Activated CD4-positive, CD25-positive, alpha-beta regulatory T cell treated with anti-CD3 and anti-CD28 coated beads, Interleukin-2, amount 50 U/mL, for 24 hours (primary cell): ENCODE measurements at regions not wholly inside any gene's neighbourhood (a gene's known extent, or its start where the extent isn't known, plus 50 kb on each side); places are given as distances from the start of the nearest gene placed in this dataset.

Experiments
- ATAC-seq, 2 donors: fragments of 150-1000 bp; cut with Tn5 transposase; one replicate each; pipeline ENCODE4 v1.10.0; 2021; ENCODE audit warnings: mild to moderate bottlenecking in 1 of 2, moderate library complexity in 1 of 2

DNA sequence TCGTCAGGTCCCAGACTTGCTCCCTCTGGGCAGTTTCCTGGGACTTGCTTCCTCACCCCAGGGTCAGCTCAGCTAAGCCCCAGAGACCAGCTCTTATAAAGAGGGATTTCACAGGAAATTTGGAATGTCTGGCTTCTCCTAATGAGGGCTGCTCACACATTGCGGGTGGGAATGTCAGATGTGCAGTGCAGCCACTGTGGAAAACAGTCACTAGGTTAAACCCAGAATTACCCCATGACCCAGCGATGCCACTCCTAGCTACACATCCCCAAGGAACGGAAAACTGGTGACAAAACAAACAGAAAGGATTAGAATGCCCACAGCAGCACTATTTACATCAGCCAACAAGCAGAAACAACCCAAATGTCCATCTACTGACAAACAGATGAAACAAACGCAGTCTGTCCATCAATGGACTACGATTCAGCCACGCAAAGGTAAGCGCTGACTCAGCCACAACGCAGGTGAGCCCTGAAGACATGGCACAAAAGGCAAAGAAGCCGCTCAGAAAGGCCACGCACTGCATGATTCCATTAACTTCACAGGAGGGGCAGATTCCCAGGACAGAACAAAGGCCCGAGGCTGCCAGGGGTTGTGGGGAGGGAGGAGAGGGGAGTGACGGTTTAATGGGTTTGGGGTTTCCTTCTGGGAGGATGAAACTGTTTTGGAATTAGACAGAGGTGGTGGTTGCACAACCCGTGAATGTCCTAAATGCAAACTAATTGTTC, 63.0 kb downstream of the NCOR2 start:
- no peak for ATAC-seq

DNA sequence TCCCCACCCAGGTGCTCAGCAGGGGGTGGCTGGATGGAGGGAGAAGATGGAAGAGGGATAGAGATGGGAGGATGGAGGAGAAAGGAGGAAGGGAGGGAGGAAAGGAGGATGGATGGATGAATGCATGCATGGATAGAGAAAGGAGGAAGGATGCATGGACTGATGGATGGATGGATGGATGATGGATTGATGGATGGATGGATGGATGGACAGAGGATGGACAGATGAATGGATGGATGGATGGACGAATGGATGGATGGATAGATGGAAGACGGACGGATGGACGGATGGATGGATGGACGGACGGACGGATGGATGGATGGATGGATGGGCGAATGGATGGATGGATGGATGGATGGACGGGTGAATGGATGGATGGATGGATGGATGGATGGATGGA, 64.1 kb downstream of the NCOR2 start:
- no peak for ATAC-seq

DNA sequence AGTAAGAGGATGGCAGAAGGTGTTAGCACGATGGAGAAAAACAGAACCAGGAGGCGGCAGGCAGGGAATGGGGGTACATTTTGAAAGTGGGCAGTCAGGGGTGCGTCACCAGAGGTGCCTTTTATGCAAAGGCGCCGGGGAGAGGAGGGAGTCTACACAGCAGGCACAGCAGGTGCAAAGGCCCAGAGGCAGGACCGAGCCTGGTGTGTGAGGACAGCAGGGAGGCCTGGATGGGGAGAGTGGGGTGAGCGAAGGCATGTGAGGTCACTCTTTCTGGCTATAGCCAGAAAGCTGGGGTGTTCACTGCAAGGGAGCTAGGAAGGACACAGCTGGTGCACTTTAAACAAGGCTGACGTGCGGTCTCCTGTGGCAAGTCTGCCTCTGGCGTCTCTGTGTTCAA, 65.0 kb downstream of the NCOR2 start:
- ATAC-seq, result no peak

DNA sequence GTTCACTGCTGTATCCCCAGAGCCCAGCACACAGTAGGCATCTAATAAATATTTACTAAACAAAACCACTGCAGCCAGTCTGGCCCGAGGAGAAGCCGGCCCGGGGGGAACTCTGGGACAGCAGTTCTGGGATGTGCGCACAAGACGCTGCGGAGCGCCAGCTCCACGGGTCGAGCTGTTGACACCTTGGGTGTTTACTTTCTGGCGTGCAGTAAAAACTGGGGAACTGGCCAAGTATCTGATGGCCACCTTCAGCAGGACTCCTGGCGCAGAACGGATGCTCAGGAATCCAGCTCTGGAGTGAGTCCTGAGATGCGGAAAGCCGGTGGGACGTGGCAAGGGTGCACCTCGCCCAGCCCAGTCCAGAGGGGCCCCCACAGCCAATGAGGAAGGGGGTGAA, 65.6 kb downstream of the NCOR2 start:
- ATAC-seq, result no peak

DNA sequence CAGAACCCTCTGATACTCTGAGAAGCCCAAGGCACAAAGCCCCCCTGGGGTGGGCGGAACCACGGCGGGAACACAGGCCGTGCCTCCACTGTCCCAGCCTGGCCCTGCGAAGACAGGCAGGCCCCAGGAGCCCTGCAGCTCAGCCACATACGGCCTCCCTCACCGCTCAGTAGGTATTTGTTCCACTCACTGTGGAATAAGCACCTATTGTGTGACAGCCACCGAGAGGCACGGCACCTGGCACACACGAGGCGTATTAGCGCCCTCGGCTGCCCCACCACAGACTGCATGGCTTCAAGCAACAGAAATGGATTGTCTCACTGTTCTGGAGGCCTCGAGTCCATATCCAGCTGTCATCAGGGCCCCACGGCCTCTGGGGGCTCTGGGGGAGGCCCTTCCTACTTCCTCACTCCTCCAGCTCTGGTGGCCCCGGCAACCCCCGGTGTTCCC, 66.3 kb downstream of the NCOR2 start:
- no peak for ATAC-seq

DNA sequence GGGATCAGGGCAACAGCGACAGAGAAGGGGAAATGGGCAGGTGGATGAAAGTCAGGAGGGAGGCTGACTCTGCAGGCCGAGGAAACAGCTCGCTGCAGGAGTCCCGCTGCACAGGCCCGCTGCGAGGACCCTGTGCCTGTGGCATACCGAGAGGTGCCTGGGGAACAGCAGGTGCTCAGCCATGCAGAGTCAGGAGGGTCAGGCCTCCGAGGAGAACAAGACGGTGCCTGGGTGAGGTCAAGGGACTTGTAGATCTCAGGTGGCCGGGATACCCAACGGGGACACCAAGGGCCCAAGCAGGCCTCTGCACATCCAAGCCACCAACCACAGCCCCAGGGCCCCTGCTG, 67.5 kb downstream of the NCOR2 start:
- ATAC-seq, result no peak

DNA sequence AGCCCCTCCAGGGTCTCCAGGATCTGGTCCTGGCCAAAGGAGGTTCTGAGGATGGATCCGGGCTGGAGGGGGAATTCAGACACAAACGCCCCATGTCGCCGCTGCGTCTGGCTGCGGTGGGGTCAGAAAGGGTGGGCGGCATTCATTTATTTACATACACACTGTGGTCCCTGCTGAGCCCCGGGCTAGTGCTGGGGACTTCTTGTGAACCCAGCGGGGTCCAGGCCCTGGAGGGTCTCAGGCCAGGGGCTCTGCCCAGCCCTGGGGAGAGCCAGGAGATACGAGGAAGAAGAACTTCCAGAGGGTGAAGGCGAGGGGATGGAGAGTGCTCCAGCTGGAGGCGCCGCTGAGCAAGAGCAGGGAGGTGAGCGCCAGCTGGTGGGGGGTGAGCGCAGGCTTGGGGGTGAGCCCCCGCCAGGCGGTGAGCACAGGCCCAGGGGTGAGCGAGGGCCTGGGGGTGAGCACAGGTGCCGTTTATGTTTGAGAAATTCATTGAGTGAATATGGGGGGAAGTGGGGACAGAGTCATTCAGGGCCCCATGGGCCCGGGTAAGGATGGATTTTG, 68.1 kb downstream of the NCOR2 start:
- no peak for ATAC-seq

DNA sequence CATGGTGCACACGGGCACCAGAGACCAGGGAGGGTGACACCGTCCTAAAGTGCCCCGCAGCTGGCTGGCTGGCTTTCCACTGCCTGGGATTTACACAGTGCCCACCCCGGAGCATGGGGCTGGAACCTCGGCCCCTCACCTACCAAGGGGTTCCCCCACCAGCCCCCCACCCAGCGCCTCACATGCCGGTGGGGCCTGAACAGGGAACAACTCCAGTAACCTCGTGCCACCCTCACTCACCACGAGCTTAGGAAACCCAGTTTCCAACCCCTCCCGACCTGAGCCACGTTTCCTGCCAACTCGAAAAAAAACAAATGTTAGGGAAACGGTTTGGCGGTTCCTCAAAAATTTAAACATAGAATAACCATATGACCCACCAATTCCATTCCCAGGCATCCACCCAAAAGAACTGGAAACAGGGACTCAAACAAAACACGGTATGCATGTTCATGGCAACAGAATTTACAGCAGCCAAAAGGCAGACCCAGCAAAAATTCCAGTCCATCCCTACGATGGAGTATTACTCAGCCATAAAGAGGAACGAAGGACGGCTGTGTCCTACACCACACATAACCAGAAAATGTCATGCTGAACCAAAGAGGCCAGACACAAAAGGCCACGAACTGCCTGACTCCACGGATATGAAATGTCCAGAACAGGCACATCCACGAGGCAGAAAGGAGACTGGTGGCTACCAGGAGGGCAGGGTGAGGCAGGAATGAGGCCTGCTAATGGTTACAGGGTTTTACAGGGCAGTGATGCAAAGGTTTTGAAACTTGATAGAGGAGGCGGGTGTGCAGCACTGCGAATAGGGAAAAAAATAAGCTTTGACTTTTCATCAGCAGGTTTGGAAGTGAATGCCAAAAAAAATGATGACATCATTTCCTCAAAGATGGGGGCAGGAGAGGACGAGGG, 68.9 kb downstream of the NCOR2 start:
- ATAC-seq, result no peak

DNA sequence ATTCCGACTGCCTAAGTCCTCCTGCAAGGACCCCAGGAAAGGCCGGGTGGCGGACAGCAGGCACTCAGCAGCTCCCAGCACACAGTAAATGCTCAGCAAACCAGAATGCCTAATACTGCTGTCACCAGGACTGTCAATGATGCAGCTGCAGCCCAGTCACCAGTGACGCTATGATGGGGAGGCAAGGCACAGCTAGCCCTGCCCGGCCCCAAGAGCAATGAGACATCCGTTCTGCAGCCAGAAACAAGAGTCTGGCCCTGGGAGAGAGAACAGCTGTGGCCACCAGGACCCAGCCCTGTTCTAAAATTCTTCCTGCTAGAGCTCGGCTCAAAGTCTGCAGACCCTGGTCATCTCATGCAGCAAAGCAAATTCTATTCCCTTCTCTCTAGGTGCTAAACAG, 69.8 kb downstream of the NCOR2 start:
- no peak for ATAC-seq

DNA sequence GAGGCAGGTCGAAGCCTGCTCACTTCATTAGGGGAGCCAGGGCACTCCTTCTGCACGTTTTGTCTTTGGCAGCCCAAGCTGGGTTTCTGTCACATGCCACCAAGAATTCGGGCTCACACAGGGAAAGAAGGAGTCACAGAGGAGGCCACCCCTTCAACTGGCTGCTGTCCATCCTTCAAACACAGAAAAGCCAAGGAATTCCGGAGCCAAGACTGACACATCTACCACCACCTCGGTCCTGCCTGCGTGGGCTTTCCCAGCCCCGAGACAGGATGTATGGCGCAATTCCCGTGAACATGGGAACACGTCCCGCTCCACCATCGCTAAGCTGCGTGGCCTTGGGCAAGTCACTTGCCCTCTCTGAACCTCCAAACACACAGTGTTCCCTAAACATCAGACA, 70.4 kb downstream of the NCOR2 start:
- ATAC-seq, result no peak

DNA sequence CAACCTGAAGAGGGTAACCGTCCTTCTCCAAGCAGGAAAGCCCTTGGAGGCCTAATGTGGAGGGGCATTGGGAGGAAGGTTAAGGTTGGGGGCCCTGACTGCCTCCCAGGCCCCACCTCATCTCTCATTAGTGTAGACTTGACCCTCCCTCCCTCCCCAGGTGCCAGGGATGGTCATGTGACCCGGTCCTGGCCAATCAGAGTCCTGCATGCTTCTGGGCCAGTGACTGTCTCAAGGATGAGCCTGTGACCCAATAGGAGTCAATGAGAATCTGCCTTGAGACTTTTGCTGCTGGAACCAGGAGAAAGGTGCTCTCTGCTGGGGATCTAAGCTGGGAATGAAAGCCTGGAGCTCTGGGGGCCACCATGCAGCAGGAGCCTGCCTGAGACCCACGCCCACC, 70.8 kb downstream of the NCOR2 start:
- no peak for ATAC-seq

DNA sequence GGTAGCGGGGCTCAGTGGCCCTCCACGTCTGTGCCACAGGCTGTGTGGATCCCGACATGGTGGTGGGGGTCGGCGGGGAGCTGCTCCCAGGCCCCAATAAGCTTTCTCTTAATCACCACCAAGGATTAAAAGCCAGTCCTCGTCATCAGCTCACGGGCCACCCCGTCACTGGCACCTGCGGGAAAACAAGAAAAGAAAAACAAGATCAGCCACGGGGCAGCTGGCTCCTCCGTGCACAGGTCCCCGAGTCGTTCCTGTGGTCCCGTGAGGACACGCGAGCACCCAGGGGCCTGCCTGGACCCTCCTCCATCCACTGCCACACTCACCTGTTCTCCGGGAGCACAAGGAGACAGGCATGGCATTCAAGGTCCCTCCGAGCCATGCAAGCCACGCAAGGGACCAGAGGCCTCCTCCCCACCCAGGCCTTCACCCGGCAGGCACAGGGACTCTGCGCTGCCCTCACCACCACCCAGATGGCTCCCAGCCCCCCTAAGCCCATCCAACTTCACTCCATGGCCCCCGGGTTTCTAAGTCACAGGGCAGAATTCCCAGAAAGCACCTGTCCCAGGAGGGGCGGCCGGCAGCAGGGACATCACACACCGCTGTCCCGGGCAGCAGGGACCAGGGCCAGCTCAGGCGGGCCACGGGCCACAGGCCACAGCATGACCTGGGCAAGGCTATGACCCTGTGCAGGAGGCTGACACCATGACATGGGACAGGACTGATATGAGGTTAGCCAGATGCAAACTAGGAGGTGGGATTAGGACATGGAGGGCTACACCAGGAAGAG, 72.0 kb downstream of the NCOR2 start:
- ATAC-seq, result no peak

DNA sequence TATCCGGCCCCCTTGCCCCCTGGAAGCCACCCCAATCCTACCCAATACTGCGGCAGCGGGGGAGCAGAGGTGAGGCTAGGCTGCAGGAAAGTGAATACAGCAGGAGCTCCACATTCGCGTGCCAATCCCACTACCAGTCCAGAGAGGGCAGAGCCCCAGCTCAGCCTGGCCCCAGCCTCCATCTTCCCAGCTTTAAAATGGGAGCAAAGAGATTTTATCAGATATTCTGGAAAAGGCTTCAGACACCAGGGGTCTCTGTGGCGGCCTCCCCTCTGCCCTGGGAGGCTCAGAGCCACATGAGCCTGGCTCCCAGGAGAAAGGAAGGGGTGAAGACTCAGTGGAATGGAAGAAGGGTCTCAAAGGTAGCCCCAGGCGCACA, 72.7 kb downstream of the NCOR2 start:
- no peak for ATAC-seq

DNA sequence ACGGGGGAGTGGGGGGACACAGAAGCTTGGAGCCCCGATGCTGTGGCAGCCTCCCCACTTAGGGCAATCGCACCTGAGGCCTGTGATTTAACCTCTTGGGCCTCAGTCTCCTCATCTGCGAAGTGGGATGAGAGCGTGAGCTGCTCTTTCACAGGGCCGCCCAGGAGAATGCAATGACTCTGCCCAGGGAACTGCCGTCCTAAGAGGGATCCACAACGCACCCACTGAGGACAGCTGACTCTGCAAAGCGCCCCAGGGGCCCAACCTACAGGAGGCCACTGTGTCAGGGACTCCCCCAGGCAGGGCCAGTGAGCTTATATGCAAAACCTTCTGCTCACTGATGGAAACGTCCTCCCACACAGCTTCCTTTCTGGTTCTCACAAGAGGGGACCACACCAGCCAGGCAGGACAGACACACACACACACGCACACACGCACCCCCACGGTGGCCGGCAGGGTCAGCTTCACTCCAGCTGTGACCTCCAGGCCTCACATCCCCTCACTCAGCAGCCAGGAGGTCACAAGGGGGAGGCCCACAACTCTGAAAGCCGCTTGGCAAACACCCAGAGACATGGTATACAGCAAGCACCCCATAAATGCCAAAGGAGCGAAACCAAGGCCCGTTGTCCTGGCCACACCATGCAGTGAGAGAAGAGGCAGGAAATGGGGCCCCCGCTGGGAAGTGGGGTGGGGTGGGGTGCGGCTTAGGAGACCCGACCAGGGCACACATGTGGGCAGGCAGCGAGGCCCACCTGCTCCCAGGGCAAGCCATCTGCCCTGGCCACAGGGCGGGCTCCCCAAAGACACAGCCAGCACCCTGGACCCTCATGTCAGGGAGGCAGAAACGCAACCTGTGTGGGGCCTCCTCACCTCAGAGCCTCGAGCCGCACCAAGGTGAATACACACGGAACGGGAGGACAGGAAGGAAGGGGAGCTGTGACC, 73.3 kb downstream of the NCOR2 start:
- peak; percentile 98 for ATAC-seq

DNA sequence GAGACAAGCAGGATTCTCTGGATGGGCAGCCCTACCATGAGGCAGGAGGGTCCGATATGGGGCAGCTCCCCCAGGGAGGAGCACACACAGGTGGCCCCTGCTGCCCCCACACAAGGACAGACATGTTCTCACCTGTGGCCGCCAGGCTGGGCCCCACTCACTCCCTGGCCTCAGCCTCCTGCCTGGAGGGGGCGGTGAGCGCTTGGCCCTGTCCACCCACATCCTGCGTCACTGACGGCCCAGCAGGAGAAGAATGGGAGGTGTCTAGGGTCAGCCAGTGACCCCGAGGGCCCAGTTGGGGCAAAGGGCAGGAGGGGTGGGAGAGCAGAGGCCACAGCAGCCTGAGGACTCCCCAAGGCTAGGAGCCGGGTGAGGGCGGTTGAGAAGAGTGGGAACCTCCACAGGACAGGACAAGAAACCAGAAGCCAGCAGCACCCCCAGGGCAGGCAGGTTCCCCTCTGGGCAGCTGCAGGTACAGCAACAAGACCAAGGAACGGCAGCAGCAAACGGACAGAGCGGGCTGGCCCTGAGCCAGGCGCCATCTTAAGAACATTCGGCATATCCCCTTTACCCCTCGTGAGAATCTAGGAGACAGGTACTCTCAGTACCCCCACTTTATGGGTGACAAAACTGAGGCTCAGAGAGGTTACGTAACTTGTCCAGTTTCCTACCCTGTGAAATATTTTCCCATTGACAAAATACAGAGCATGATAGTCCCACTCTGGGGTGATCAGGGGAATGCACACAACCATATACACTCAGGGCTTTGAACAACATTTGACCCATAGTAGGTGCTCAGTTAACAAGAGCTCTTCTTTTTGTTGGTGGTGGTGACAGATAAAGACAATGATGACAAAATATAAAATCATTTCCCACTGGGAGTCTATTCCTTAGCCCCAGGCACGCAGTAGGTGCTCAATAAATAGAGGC, 74.3 kb downstream of the NCOR2 start:
- no peak for ATAC-seq

DNA sequence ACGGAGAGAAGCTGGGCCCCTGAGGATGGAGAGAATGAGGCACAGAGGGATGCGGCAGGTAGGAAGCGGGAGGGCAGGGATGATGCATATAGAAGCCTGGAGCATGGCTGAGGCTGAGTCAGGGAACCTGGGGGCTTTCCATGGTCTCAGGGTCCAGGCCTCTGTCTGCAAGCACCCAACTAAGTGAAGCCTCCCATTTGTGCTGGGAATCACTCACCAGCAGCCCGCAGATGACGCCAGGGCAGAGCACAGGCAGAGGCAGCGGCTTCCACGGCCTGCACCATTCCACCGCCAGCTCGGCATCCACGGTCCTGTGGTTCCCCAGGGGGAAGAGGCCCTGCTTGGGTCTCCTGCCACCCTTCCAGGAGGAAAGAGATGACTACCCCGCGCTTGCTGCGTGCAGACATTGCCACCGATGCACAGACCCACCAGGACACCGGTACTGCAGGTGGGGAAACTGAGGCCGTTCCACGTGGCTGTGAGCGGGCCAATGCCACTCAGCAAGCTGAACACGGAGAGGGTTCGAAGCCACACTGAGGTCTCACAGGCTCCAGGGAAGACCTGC, 75.5 kb downstream of the NCOR2 start:
- no peak for ATAC-seq

DNA sequence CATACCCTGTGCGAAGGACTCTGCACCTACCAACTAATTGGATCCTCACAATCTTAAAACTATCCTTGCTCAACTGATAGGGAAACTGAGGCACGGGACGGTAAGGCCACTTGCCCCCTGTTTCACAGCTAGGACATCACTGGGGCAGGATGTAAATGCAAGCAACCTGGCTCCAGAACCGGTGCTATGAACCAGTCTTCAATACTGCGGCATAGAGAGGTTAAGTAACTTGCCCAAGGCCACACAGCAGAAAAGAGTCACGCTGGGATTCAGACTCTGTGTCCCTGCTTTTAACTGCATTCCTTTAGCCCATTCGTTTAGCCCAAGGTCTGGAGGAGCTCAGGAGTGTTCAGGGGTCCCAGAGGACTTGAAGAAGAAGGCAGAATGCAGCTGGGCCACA, 76.1 kb downstream of the NCOR2 start:
- ATAC-seq, result no peak

DNA sequence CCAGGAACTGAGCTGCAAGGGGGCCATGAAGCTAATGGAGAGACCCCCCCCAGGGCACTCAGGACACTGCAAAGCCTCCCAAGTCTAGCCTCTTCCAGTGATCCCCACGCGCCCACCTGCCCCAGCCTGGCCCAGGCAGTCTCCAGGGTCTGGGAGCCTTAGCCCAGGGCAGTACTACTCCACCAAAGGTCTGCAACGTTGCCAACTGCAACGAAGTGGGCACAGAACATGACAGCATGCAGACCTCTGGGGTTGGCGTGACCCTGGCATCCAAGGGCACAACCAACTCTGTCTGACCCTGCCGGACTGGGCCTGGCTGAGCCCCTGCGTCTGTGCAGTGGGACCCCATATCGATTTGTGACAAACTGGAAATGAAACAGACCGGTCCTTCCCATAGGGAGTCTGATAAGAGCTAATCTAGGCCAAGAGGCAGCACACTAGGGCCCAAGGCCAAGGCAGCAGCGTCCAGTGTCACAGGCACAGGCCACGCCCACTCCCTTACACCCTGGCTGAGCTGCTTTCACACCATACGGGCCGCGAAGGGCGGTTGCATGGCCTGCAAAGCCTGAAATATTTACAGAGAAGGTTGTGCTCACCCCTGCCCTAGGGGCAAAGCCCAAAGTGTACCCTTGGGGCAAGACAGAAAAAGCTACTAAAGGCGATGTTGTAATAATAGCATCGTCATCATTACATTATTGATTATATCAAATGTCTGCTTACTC, 76.7 kb downstream of the NCOR2 start:
- ATAC-seq, result no peak

DNA sequence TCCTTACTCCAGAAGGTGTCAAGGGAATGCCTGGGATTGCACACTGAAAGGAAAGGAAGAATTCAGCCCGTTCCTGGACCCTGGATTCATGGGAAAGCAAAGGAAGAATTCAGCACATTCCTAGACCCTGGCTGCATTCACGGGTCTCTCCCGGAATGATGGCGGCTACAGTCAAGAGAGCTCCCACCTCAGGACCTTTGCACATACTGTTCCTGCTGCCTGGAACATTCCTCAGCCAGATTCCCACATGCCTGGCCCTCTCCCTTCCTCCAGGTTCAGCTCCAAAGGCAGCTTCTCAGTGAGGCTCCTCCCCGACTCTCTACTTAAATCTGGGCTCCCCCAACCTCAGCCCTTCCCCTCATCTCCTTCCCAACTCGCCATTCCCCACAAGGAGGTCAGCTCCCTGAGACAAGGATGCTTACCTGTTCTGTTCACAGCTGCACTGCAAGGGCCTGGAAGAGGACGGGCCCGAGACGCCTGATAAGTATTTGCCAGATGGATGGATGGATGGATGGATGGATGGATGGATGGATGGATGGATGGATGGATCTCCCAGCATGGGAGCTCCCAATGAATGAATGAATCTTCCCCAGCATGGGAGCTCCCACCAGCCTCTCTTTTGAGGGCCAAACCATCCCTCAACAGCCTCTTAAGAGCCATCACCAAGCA, 77.4 kb downstream of the NCOR2 start:
- no peak for ATAC-seq
